COR-L47 (cell line): ENCODE measurements at regions not wholly inside any gene's neighbourhood (a gene's known extent, or its start where the extent isn't known, plus 50 kb on each side); places are given as distances from the start of the nearest gene placed in this dataset.
"Not testable (repeated sequence)": the region's sequence is repeated elsewhere in the genome, so short reads cannot be mapped to it uniquely, and the experiment has no call there.

ENCODE experiments used
- DNase-seq: peaks from one replicate; lab custom pipeline; 2025; lab: John Stamatoyannopoulos, UW

GRCh38 chr19:37303591-37304171 lies 67.2 kb upstream of the ZNF527 start:
- DNase-seq: no peak

DNA sequence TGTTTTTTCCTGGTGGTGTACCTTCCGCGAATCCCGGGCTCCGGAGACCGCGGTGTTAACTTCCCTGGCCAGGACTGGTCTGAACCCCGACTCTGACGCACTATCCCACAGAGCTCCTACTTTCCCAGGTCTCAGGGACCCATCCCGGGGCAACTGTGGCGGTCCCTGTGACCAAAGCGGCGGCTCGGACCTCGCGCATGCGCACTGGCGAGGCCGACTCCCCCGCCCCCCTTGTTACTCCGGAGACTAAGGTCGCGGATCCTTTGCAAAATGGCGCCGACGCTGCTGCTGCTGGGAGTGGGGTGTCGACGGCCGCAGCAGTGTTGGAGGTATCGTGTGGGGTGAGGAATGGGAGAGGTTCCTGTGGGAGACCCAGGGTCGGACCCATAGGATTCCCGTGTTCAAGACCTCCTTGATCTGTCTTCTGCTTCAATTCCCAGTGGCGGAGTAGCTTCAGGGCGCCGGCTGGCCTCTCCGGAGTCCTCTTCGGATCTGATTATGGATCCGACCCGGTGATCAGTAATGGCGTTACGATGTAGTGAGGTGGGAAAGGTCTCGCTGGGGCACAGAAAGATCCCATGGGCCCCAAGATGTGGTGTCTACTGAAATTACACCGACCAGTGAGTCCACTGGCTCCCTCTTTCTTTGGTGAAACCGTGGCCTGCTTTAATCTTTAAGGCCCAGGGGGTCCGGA lies 66.6 kb upstream of the ZNF527 start:
- DNase-seq: no peak

- DNase-seq: no peak
Measured at GRCh38 chr19:37304884-37305255, 66.0 kb upstream of the ZNF527 start.

DNA sequence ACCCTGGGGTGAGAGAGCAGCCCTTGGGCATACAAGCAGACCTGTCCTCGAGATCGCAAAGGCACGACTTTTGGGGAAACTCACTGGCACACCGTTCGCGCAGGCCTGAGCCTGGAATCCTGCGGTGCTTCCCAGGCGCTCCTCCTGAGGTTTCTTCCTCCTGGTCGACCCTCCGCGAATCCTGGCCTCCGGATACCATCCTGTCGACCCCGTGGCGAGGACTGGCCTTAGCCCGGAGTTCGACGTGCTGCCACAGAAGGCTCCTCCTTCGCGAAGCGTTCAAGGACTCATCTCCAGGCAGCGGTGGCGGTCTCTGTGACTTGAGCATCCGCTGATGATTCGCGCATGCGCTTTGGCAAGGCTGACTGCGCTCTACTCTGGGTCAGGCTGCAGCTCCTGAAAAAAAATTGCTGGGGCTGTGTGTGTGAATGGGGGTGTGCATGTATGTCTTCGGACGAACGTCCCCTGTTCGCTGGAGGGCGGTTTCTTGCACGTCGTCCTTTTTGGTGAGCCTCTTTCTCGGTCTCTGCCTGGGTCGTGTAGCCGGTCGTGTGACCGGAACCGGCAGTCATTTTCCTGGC lies 64.4 kb upstream of the ZNF527 start:
- DNase-seq: no peak

DNA sequence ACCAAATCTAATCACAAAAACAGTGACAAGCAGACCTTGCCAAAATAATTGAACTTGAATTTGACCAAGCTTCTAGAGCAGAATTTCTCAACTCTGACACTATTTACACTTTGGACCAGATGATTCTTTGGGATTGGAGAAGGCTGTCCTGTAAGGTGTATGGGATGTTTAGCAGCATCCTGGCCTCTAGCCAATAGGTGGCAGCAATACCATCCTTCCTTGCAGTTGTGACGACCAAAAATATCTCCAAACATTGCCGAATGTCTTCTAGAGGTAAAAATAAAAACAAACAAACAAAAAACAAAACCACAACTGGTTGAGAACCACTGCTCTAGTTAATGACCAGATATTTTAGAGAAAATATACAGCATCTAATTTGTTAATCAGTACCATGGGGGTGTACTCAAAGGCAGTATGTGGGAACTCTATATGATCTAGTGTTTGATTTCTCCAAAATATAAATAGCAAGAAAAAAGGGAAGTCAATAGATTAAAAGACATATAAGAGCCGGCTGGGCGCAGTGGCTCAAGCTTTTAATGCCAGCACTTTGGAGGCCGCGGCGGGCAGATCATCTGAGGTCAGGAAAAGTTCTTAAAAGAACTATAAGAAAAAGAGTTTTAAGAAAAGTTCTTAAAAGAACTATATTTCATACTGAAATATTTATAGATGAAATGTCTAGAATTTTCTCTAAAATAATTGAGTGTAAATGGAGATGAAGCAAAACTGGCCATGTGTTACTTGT lies 60.9 kb upstream of the ZNF527 start:
- DNase-seq: peak; percentile 24

DNA sequence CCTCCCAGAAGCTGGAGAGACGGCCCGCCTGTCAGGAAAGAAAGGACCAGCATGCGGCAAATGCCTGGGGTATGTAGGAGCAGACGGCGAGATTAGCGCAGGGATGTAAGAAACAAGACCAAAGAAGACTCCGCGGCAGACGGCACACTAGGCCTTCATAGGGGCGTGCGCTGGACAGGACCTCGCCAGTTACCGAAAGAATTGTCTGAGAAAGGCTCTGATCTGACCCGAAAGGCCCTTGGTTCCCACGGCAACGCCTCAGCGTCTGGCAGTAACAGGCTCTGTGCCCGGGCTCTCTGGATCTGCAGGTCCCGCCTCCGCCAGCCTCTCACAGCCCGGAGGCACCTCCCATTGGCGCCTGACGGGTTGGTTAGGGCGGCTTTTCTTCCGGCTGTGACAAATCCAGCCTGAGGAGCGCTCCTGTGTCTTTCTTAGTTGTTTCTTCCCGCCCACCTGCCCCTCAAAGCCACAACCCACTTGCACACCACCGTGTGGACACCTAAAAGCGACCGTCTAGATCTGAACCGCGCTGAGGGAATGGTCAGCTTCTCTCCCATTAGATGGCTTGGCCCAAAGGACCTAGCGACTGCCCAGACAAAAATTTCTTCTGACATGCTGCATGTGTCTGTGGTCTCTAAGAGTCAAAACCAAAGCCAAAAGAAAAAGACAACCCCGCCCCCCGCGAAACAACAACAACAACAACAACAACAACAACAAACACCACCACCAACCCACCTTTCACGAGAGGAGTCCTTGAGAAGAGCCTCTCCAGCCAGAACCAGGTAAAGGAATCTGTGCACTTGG lies 58.2 kb upstream of the ZNF527 start:
- peak; percentile 40 for DNase-seq

- no peak for DNase-seq
Measured at GRCh38 chr19:37313335-37313627, 57.6 kb upstream of the ZNF527 start.

DNA sequence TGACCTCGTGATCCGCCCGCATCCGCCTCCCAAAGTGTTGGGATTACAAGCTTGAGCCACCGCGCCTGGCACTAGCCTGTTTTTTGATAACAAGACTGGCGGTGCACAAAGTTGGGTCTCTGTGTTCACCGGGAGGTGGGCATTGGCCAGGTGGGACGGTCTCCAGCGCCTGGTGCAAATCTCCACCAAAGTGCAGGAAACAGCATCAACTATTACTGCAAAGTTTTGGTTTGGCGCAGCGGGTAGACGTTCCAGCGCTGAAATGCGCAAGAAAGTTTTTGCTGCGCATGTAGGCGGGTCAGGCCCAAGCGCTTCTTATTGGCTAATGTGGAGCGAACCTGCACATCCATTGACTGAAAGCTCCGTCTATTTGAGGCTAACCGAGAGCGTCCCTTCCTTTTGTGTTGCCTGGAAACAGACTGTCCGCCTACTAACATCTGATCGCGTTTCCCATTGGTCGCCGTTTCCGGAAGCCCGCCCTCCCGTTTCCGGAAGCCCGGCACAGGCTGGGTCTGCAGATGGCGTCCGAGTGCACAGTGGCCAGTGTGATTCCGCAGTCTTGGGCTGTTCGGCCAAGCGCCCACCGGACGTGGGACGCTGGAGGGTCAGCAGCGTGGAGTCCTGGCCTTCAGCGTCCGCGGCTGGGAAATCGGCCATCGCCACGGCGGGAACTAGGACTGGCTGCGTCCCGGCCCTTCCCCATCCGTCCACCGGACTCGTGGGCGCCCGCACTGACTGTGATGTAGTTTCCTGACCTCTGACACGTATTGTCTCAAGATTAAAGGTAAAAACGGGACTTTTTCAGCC lies 53.3 kb upstream of the ZNF527 start:
- peak; percentile 92 for DNase-seq

DNA sequence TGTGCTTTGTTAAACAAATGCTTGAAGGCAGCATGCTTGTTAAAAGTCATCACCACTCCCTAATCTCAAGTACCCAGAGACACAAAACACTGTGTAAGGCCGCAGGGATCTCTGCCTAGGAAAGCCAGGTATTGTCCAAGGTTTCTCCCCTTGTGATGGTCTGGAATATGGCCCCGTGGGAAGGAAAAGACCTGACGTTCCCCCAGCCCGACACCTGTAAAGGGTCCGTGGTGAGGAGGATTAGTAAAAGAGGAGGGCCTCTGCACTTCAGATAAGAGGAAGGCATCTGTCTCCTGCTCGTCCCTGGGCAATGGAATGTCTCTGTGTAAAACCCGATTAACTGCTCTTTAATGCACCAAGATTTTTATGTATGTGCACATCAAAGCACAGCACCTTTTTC lies 49.9 kb upstream of the ZNF527 start:
- DNase-seq: not testable (repeated sequence)
